ENCODE measurements at regions not wholly inside any gene's neighbourhood (a gene's known extent, or its start where the extent isn't known, plus 50 kb on each side); places are given as distances from the start of the nearest gene placed in this dataset.

DNA sequence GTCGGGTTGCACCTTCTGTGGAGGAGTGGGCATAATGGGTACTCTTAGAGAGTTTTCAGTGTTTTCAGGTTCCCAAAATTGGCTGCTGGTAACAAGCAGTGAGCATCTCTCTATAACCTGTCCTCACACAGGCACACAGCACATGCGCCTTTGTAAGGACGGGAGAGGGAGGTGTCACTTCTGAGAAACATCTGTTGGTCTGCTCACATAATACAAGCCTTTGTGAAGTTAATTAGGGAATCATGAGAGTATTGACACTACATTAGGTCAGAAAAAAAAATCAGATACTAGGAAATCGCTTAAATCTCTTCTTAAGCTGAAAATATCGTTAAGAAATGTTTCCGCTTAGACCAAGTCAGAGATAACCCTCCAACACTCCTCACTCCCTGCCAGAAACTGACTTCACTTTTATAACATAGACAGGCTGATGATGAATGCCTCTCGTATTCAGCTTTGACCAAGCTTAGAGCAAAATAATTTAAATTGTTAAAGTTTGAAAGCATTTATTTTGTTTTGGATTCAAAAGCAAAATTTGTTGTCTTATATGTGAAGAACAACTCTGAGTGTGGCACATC is 769.7 kb downstream of the TNS3 start:
- H3K4me1 ChIP-seq (ENCODE audit: control insufficient read depth in 2 of 2, insufficient read depth in 2 of 2, low read length in 2 of 2): no peaks in the 10 kb centered on the region
- H3K9me3 Mint-ChIP-seq (ENCODE audit: insufficient read depth): peaks cover 3% of the 10 kb centered on the region
- H3K27me3 ChIP-seq (replicated peaks in 1 of 4; ENCODE audit: control extremely low read depth in 1 of 4, control insufficient read depth in 3 of 4, insufficient read depth in 4 of 4, low read length in 3 of 4): no peaks in the 10 kb centered on the region
- H3K27me3 Mint-ChIP-seq: no peaks in the 10 kb centered on the region
- H3K4me2 ChIP-seq (replicated peaks; ENCODE audit: low read depth, low read length, poor library complexity, severe bottlenecking): no peak overlapping the region
- DNase-seq (no peak), ATAC-seq (ENCODE audit: low read depth) (no peak)
- intact Hi-C loops (cut with micrococcal nuclease): no loop called here
- H3K27ac Mint-ChIP-seq: no peak overlapping the region
- no peak overlapping the region for H3K4me3 ChIP-seq (ENCODE audit: control extremely low read depth in 1 of 5, extremely low read depth in 1 of 5, insufficient read depth in 1 of 5, low read depth in 2 of 5, low read length in 4 of 5)
- ChIA-PET POLR2A (no interaction called here), CTCF (no interaction called here)
- TF ChIP-seq EZH2 (IDR thresholded peaks at IDR 0.05; ENCODE audit: borderline replicate concordance, insufficient read depth, low read depth, low read length, poor library complexity, severe bottlenecking): no peak
- TF ChIP-seq, protein P1, sequence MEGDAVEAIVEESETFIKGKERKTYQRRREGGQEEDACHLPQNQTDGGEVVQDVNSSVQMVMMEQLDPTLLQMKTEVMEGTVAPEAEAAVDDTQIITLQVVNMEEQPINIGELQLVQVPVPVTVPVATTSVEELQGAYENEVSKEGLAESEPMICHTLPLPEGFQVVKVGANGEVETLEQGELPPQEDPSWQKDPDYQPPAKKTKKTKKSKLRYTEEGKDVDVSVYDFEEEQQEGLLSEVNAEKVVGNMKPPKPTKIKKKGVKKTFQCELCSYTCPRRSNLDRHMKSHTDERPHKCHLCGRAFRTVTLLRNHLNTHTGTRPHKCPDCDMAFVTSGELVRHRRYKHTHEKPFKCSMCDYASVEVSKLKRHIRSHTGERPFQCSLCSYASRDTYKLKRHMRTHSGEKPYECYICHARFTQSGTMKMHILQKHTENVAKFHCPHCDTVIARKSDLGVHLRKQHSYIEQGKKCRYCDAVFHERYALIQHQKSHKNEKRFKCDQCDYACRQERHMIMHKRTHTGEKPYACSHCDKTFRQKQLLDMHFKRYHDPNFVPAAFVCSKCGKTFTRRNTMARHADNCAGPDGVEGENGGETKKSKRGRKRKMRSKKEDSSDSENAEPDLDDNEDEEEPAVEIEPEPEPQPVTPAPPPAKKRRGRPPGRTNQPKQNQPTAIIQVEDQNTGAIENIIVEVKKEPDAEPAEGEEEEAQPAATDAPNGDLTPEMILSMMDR (IDR thresholded peaks at IDR 0.05): no peak
- no peaks in the 10 kb centered on the region for H4K20me1 ChIP-seq (ENCODE audit: control insufficient read depth, insufficient read depth, low read length, poor library complexity, severe bottlenecking)
- no peaks in the 10 kb centered on the region for H3K79me2 ChIP-seq (ENCODE audit: control insufficient read depth, insufficient read depth, low read length)
- no peak overlapping the region for H3K27ac ChIP-seq (ENCODE audit: low read length in 2 of 2)
- H2AFZ ChIP-seq (ENCODE audit: insufficient read depth, low read depth, low read length, poor library complexity, severe bottlenecking): no peak overlapping the region
- no peaks in the 10 kb centered on the region for H3K36me3 ChIP-seq (replicated peaks in 1 of 2; ENCODE audit: control extremely low read depth in 1 of 2, control insufficient read depth in 1 of 2, extremely low read depth in 1 of 2, insufficient read depth in 2 of 2, low read length in 1 of 2)
- H3K9me3 ChIP-seq (ENCODE audit: control extremely low read depth in 1 of 3, control insufficient read depth in 2 of 3, insufficient read depth in 1 of 3, low read length in 2 of 3): no peaks in the 10 kb centered on the region
- no peak overlapping the region for H3K9ac ChIP-seq (ENCODE audit: low read length)
- WGBS (ENCODE audit: insufficient coverage): 100% methylated on average over 3 of the region's 7 CpGs
- no peaks in the 10 kb centered on the region for H3K4me1 Mint-ChIP-seq
- no peak overlapping the region for H3K4me3 Mint-ChIP-seq

DNA sequence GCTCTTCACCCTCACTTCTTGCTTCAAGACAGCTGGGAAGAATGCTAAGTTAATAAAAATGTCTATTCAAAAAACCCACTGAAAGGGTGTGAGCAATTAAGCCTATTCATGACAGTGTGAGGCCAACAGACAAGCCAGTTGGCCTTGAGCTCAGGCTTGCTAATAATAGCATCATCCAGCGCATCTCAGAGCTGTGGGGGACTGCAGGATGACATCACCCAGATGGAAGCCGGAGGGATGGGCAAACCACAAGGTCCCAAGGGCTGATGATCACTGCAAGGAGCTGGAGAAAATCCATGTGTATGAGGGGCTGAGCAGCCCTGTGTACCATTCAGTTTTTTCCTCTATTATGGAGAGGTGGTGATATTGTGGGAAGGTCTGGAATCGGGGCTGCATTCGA is 770.4 kb downstream of the TNS3 start:
- H3K4me2 ChIP-seq (replicated peaks; ENCODE audit: low read depth, low read length, poor library complexity, severe bottlenecking): no peak overlapping the region
- ChIA-PET POLR2A (no interaction called here), CTCF (no interaction called here)
- no peaks in the 10 kb centered on the region for H3K27me3 Mint-ChIP-seq
- no peaks in the 10 kb centered on the region for H3K4me1 Mint-ChIP-seq
- TF ChIP-seq, protein P1 (IDR thresholded peaks at IDR 0.05): no peak
- TF ChIP-seq EZH2 (IDR thresholded peaks at IDR 0.05; ENCODE audit: borderline replicate concordance, insufficient read depth, low read depth, low read length, poor library complexity, severe bottlenecking): no peak
- H3K9ac ChIP-seq (ENCODE audit: low read length): no peak overlapping the region
- ATAC-seq (ENCODE audit: low read depth) (no peak), DNase-seq (no peak)
- H4K20me1 ChIP-seq (ENCODE audit: control insufficient read depth, insufficient read depth, low read length, poor library complexity, severe bottlenecking): no peaks in the 10 kb centered on the region
- H3K9me3 ChIP-seq (ENCODE audit: control extremely low read depth in 1 of 3, control insufficient read depth in 2 of 3, insufficient read depth in 1 of 3, low read length in 2 of 3): no peaks in the 10 kb centered on the region
- no peak overlapping the region for H3K4me3 ChIP-seq (ENCODE audit: control extremely low read depth in 1 of 5, extremely low read depth in 1 of 5, insufficient read depth in 1 of 5, low read depth in 2 of 5, low read length in 4 of 5)
- H3K79me2 ChIP-seq (ENCODE audit: control insufficient read depth, insufficient read depth, low read length): no peaks in the 10 kb centered on the region
- peaks cover 3% of the 10 kb centered on the region for H3K9me3 Mint-ChIP-seq (ENCODE audit: insufficient read depth)
- no peaks in the 10 kb centered on the region for H3K27me3 ChIP-seq (replicated peaks in 1 of 4; ENCODE audit: control extremely low read depth in 1 of 4, control insufficient read depth in 3 of 4, insufficient read depth in 4 of 4, low read length in 3 of 4)
- H2AFZ ChIP-seq (ENCODE audit: insufficient read depth, low read depth, low read length, poor library complexity, severe bottlenecking): no peak overlapping the region
- 95% methylated on average over 2 of the region's 4 CpGs for WGBS (ENCODE audit: insufficient coverage)
- no peaks in the 10 kb centered on the region for H3K4me1 ChIP-seq (ENCODE audit: control insufficient read depth in 2 of 2, insufficient read depth in 2 of 2, low read length in 2 of 2)
- intact Hi-C loops (cut with micrococcal nuclease): no loop called here
- no peak overlapping the region for H3K27ac ChIP-seq (ENCODE audit: low read length in 2 of 2)
- H3K36me3 ChIP-seq (replicated peaks in 1 of 2; ENCODE audit: control extremely low read depth in 1 of 2, control insufficient read depth in 1 of 2, extremely low read depth in 1 of 2, insufficient read depth in 2 of 2, low read length in 1 of 2): no peaks in the 10 kb centered on the region
- H3K4me3 Mint-ChIP-seq: no peak overlapping the region
- no peak overlapping the region for H3K27ac Mint-ChIP-seq
